ENCODE measurements at regions not wholly inside any gene's neighbourhood (a gene's known extent, or its start where the extent isn't known, plus 50 kb on each side); places are given as distances from the start of the nearest gene placed in this dataset.

GRCh38 chr10:36183056-36183455, 541.0 kb upstream of the FZD8 start:
- no peak overlapping the region for H3K4me3 ChIP-seq (ENCODE audit: low read depth, low read length)
- no peak for DNase-seq (ENCODE audit: low read depth)

GRCh38 chr10:36182606-36183005, 540.5 kb upstream of the FZD8 start:
- no peak overlapping the region for H3K4me3 ChIP-seq (ENCODE audit: low read depth, low read length)
- DNase-seq (ENCODE audit: low read depth) = no peak

- no peak for DNase-seq (ENCODE audit: low read depth)
- H3K4me3 ChIP-seq (ENCODE audit: low read depth, low read length) = no peak overlapping the region
Measured at GRCh38 chr10:36182179-36182566, 540.1 kb upstream of the FZD8 start.

GRCh38 chr10:36181426-36182178, 539.5 kb upstream of the FZD8 start:
- H3K4me3 ChIP-seq (ENCODE audit: low read depth, low read length) = no peak overlapping the region
- peak; percentile 31 for DNase-seq (ENCODE audit: low read depth)

GRCh38 chr10:36178616-36179015, 536.5 kb upstream of the FZD8 start:
- no peak overlapping the region for H3K4me3 ChIP-seq (ENCODE audit: low read depth, low read length)
- no peak for DNase-seq (ENCODE audit: low read depth)

- no peak for DNase-seq (ENCODE audit: low read depth)
Measured at GRCh38 chr10:36177071-36177470, 535.0 kb upstream of the FZD8 start.

GRCh38 chr10:36175954-36176353, 533.9 kb upstream of the FZD8 start:
- H3K4me3 ChIP-seq (ENCODE audit: low read depth, low read length) = no peak overlapping the region
- no peak for DNase-seq (ENCODE audit: low read depth)

More at GRCh38 chr10:36177071-36177470, 535.0 kb upstream of the FZD8 start:
- no peak overlapping the region for H3K4me3 ChIP-seq (ENCODE audit: low read depth, low read length)

- no peak for DNase-seq (ENCODE audit: low read depth)
- H3K4me3 ChIP-seq (ENCODE audit: low read depth, low read length) = no peak overlapping the region
Measured at GRCh38 chr10:36173364-36173763, 531.3 kb upstream of the FZD8 start.

GRCh38 chr10:36171953-36172940, 530.2 kb upstream of the FZD8 start:
- peak; percentile 44 for DNase-seq (ENCODE audit: low read depth)

GRCh38 chr10:36171556-36171952, 529.5 kb upstream of the FZD8 start:
- DNase-seq (ENCODE audit: low read depth) = no peak
- H3K4me3 ChIP-seq (ENCODE audit: low read depth, low read length) = no peak overlapping the region

More at GRCh38 chr10:36171953-36172940, 530.2 kb upstream of the FZD8 start:
- H3K4me3 ChIP-seq (ENCODE audit: low read depth, low read length) = peak overlapping the region; percentile 0

GRCh38 chr10:36170943-36171501, 528.9 kb upstream of the FZD8 start:
- DNase-seq (ENCODE audit: low read depth) = no peak
- no peak overlapping the region for H3K4me3 ChIP-seq (ENCODE audit: low read depth, low read length)

GRCh38 chr10:36170142-36170719, 528.1 kb upstream of the FZD8 start:
- H3K4me3 ChIP-seq (ENCODE audit: low read depth, low read length) = no peak overlapping the region
- no peak for DNase-seq (ENCODE audit: low read depth)

GRCh38 chr10:36168777-36169176, 526.7 kb upstream of the FZD8 start:
- H3K4me3 ChIP-seq (ENCODE audit: low read depth, low read length) = no peak overlapping the region
- DNase-seq (ENCODE audit: low read depth) = no peak

GRCh38 chr10:36164556-36165504, 522.7 kb upstream of the FZD8 start:
- DNase-seq (ENCODE audit: low read depth) = no peak

GRCh38 chr10:36163827-36164226, 521.7 kb upstream of the FZD8 start:
- H3K4me3 ChIP-seq (ENCODE audit: low read depth, low read length) = no peak overlapping the region
- DNase-seq (ENCODE audit: low read depth) = no peak

More at GRCh38 chr10:36164556-36165504, 522.7 kb upstream of the FZD8 start:
- no peak overlapping the region for H3K4me3 ChIP-seq (ENCODE audit: low read depth, low read length)

- H3K4me3 ChIP-seq (ENCODE audit: low read depth, low read length) = no peak overlapping the region
- no peak for DNase-seq (ENCODE audit: low read depth)
Measured at GRCh38 chr10:36157486-36157885, 515.4 kb upstream of the FZD8 start.

- DNase-seq (ENCODE audit: low read depth) = no peak
- H3K4me3 ChIP-seq (ENCODE audit: low read depth, low read length) = no peak overlapping the region
Measured at GRCh38 chr10:36148207-36148606, 506.1 kb upstream of the FZD8 start.

- no peak for DNase-seq (ENCODE audit: low read depth)
- H3K4me3 ChIP-seq (ENCODE audit: low read depth, low read length) = no peak overlapping the region
Measured at GRCh38 chr10:36147529-36147928, 505.4 kb upstream of the FZD8 start.

Data from skeletal muscle cell (primary cell).